H9 (cell line): ENCODE measurements at regions not wholly inside any gene's neighbourhood (a gene's known extent, or its start where the extent isn't known, plus 50 kb on each side); places are given as distances from the start of the nearest gene placed in this dataset.

Source experiments
- DNase-seq: peaks from one replicate; pipeline ENCODE4 v3.0.0-alpha.2; 2017
- H2AFZ ChIP-seq: one replicate; pipeline ENCODE4 v1.6.1; 2013; ENCODE audit warnings: mild to moderate bottlenecking, low read length, control low read depth, moderate library complexity
- H2AK5ac ChIP-seq: 2 replicates; pipeline ENCODE4 v1.6.1; 2013; ENCODE audit warnings: low read length, control low read depth, mixed read lengths; ENCODE audit not compliant: insufficient read length
- H2BK120ac ChIP-seq: one replicate; pipeline ENCODE4 v1.6.1; 2013; ENCODE audit warnings: low read depth, mild to moderate bottlenecking, low read length, control low read depth, inconsistent platforms; ENCODE audit not compliant: poor library complexity, severe bottlenecking
- H2BK12ac ChIP-seq: 2 replicates; pipeline ENCODE4 v1.6.1; 2013; ENCODE audit warnings: low read length, control low read depth, mixed read lengths, low read depth; ENCODE audit not compliant: insufficient read length
- H2BK15ac ChIP-seq: 2 replicates; pipeline ENCODE4 v1.6.1; 2013; ENCODE audit warnings: low read depth, low read length, control low read depth
- H2BK20ac ChIP-seq: one replicate; pipeline ENCODE4 v1.6.1; 2013; ENCODE audit warnings: low read depth, mild to moderate bottlenecking, low read length, control low read depth, inconsistent platforms; ENCODE audit not compliant: poor library complexity, severe bottlenecking
- H2BK5ac ChIP-seq: 2 replicates; pipeline ENCODE4 v1.6.1; 2013; ENCODE audit warnings: low read length, control low read depth, mixed read lengths; ENCODE audit not compliant: insufficient read length
- H3K14ac ChIP-seq: 2 replicates; pipeline ENCODE4 v1.6.1; 2013; ENCODE audit warnings: low read length, control low read depth; ENCODE audit not compliant: insufficient read depth
- H3K18ac ChIP-seq: 2 replicates; pipeline ENCODE4 v1.6.1; 2013; ENCODE audit warnings: low read depth, mild to moderate bottlenecking, mixed read lengths, low read length, control low read depth; ENCODE audit not compliant: insufficient read length
- H3K23ac ChIP-seq: 2 replicates; pipeline ENCODE4 v1.6.1; 2013; ENCODE audit warnings: low read length, control low read depth, mixed read lengths, low read depth; ENCODE audit not compliant: insufficient read length
- H3K23me2 ChIP-seq: 2 replicates; pipeline ENCODE4 v1.6.1; 2013; ENCODE audit warnings: low read depth, mild to moderate bottlenecking, mixed read lengths, low read length, control low read depth; ENCODE audit not compliant: insufficient read length, poor library complexity, severe bottlenecking
- H3K27ac ChIP-seq: 2 replicates; pipeline ENCODE4 v1.5.1; 2013; ENCODE audit warnings: low read length, control low read depth, mixed read lengths, low read depth; ENCODE audit not compliant: insufficient read length
- H3K27me3 ChIP-seq: 2 replicates; pipeline ENCODE4 v1.6.1; 2013; ENCODE audit warnings: low read length, control low read depth, inconsistent platforms; ENCODE audit not compliant: insufficient read depth
- H3K4ac ChIP-seq: 2 replicates; pipeline ENCODE4 v1.6.1; 2013; ENCODE audit warnings: low read depth, mild to moderate bottlenecking, control low read depth, inconsistent platforms, low read length, moderate library complexity
- H3K4me1 ChIP-seq: 2 replicates; pipeline ENCODE4 v1.6.1; 2013; ENCODE audit warnings: low read length, control low read depth, inconsistent platforms; ENCODE audit not compliant: insufficient read depth
- H3K4me2 ChIP-seq: 2 replicates; pipeline ENCODE4 v1.6.1; 2013; ENCODE audit warnings: low read length, control low read depth, mixed read lengths; ENCODE audit not compliant: insufficient read length, insufficient read depth
- H3K56ac ChIP-seq: 2 replicates; pipeline ENCODE4 v1.6.1; 2013; ENCODE audit warnings: low read depth, mild to moderate bottlenecking, mixed read lengths, low read length, control low read depth; ENCODE audit not compliant: insufficient read length
- H3K79me1 ChIP-seq: 2 replicates; pipeline ENCODE4 v1.6.1; 2013; ENCODE audit warnings: low read depth, mild to moderate bottlenecking, moderate library complexity, low read length, control low read depth, inconsistent platforms; ENCODE audit not compliant: insufficient read depth, poor library complexity, severe bottlenecking
- H3K79me2 ChIP-seq: 2 replicates; pipeline ENCODE4 v1.6.1; 2013; ENCODE audit warnings: low read length, control low read depth, inconsistent platforms; ENCODE audit not compliant: insufficient read depth
- H3K9ac ChIP-seq: 2 replicates; pipeline ENCODE4 v1.6.1; 2013; ENCODE audit warnings: low read length, control low read depth, mixed read lengths; ENCODE audit not compliant: insufficient read length; ENCODE audit errors: extremely low read depth
- H3K9me3 ChIP-seq: one replicate; pipeline ENCODE4 v1.6.1; 2013; ENCODE audit warnings: low read depth, low read length, inconsistent platforms; ENCODE audit not compliant: control insufficient read depth
- H3T11ph ChIP-seq: one replicate; pipeline ENCODE4 v1.6.1; 2013; ENCODE audit warnings: mild to moderate bottlenecking, low read length, control low read depth, inconsistent platforms
- H4K20me1 ChIP-seq: one replicate; pipeline ENCODE4 v1.6.1; 2013; ENCODE audit not compliant: control insufficient read depth, insufficient read length, insufficient read depth
- H4K5ac ChIP-seq: 2 replicates; pipeline ENCODE4 v1.6.1; 2013; ENCODE audit warnings: low read depth, mild to moderate bottlenecking, mixed read lengths, low read length, control low read depth; ENCODE audit not compliant: insufficient read length
- H4K8ac ChIP-seq: replicated peaks from 2 replicates; pipeline ENCODE4 v1.6.1; 2013; ENCODE audit warnings: low read length, control low read depth, mixed read lengths, low read depth; ENCODE audit not compliant: insufficient read length
- H4K91ac ChIP-seq: 2 replicates; pipeline ENCODE4 v1.6.1; 2013; ENCODE audit warnings: low read depth, mild to moderate bottlenecking, moderate library complexity, mixed read lengths, low read length, control low read depth; ENCODE audit not compliant: insufficient read length
- H3K27ac Mint-ChIP-seq, 3 experiments: 2 replicates in 2 of 3; 3 replicates in 1 of 3; pipeline ENCODE4 v1.8.0; 2020 to 2021; ENCODE audit warnings: mixed read lengths in 3 of 3, mild to moderate bottlenecking in 1 of 3, moderate library complexity in 1 of 3
- H3K27me3 Mint-ChIP-seq: 2 replicates; pipeline ENCODE4 v1.8.0; 2021; ENCODE audit warnings: low read depth, mild to moderate bottlenecking, moderate library complexity, mixed read lengths
- H3K36me3 Mint-ChIP-seq, 3 experiments: 2 replicates in 2 of 3; 3 replicates in 1 of 3; pipeline ENCODE4 v1.8.0; 2020 to 2021; ENCODE audit warnings: low read depth in 3 of 3, mixed read lengths in 3 of 3; ENCODE audit not compliant: insufficient read depth in 1 of 3
- H3K4me1 Mint-ChIP-seq, 2 experiments: 2 replicates each; pipeline ENCODE4 v1.8.0; 2020; ENCODE audit warnings: mixed read lengths in 2 of 2
- H3K4me3 Mint-ChIP-seq, 2 experiments: 2 replicates in 1 of 2; 3 replicates in 1 of 2; pipeline ENCODE4 v1.8.0; 2020 to 2021; ENCODE audit warnings: mild to moderate bottlenecking in 2 of 2, mixed read lengths in 2 of 2, moderate library complexity in 1 of 2
- H3K9me3 Mint-ChIP-seq, 2 experiments: 2 replicates in 1 of 2; 3 replicates in 1 of 2; pipeline ENCODE4 v1.8.0; 2020; ENCODE audit warnings: mild to moderate bottlenecking in 2 of 2, mixed read lengths in 2 of 2, moderate library complexity in 1 of 2
- CTCF ChIP-seq: fragments of 200-600 bp; sonication (generic); conservative IDR thresholded peaks from 3 replicates; pipeline ENCODE4 v1.8.0; 2021; ENCODE audit warnings: antibody characterized with exemption, mild to moderate bottlenecking
- WGBS: extraction: QIAGEN DNeasy Blood & Tissue Kit; methylation state at CpG from one replicate; pipeline ENCODE4 v1.1.7; 2013; ENCODE audit warnings: missing lambda C conversion rate, low lambda C conversion rate, mixed read lengths; ENCODE audit not compliant: insufficient read length; ENCODE audit errors: extremely low coverage; 5-methylcytosine and 5-hydroxymethylcytosine counted together

GRCh38 chr9:14985419-14985818 is 75.2 kb upstream of the FREM1 start:
- H3K27me3 Mint-ChIP-seq: no peaks in the 10 kb centered on the region; the same call in 1 of the 2 replicates
- H3K4ac ChIP-seq: no peak overlapping the region
- H2BK15ac ChIP-seq: no peak overlapping the region
- H3K27ac Mint-ChIP-seq: no peak overlapping the region
- no peak overlapping the region for H3K9ac ChIP-seq
- no peak for DNase-seq
- no peaks in the 10 kb centered on the region for H3K23me2 ChIP-seq
- no peak overlapping the region for H2AK5ac ChIP-seq
- no peaks in the 10 kb centered on the region for H4K20me1 ChIP-seq
- no peak overlapping the region for H3K56ac ChIP-seq
- no peak overlapping the region for H2BK120ac ChIP-seq
- H3K27me3 ChIP-seq: no peaks in the 10 kb centered on the region
- no peak overlapping the region for H2AFZ ChIP-seq
- no CpG with 5 or more reads among the region's 1 CpG for WGBS
- H3K27ac ChIP-seq: no peak overlapping the region
- H3K36me3 Mint-ChIP-seq: no peaks in the 10 kb centered on the region
- H3K4me2 ChIP-seq: no peak overlapping the region
- no peak overlapping the region for H4K8ac ChIP-seq
- H3K79me2 ChIP-seq: no peaks in the 10 kb centered on the region
- no peak overlapping the region for H4K5ac ChIP-seq
- no peak overlapping the region for H3K23ac ChIP-seq
- no peak overlapping the region for H2BK5ac ChIP-seq
- H4K91ac ChIP-seq: no peak overlapping the region
- no peak overlapping the region for H2BK20ac ChIP-seq
- H3K9me3 ChIP-seq: no peaks in the 10 kb centered on the region
- no peak overlapping the region for H3K14ac ChIP-seq
- no peak overlapping the region for H3K18ac ChIP-seq
- no peaks in the 10 kb centered on the region for H3K9me3 Mint-ChIP-seq
- no peaks in the 10 kb centered on the region for H3K79me1 ChIP-seq
- H2BK12ac ChIP-seq: no peak overlapping the region
- peaks cover 0 to 4% of the 10 kb centered on the region in 2 experiments; a peak in 1 of 4 replicates for H3K4me1 Mint-ChIP-seq
- no peak for TF ChIP-seq CTCF
- no peak overlapping the region for H3T11ph ChIP-seq
- no peaks in the 10 kb centered on the region for H3K4me1 ChIP-seq
- no peak overlapping the region for H3K4me3 Mint-ChIP-seq
